ENCODE measurements at regions not wholly inside any gene's neighbourhood (a gene's known extent, or its start where the extent isn't known, plus 50 kb on each side); places are given as distances from the start of the nearest gene placed in this dataset.
A peak's percentile ranks its signal among the peaks of the same experiment; 100 is the strongest.

DNA sequence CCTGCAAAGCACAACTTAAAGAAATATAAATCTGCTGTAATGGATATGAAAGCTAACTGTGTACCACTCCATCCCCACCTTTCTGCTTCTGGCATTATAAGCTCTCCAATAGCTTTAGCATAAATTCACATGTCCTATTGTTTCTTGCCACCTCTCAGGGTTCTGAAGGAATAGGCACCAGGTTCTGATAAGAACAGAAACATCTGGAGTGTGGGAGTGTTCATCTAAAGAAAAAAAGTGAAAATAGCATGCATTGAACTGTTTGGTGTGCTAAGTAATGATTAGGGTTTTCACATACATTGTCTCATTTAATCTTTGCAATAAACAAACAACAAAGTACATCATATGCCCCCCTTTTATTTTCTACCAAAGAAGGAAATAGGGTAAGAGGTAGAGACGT lies 72.3 kb downstream of the FAM76B start:
- no peak for DNase-seq (ENCODE audit: low spot score)

GRCh38 chr11:95716266-95716665 lies 73.3 kb downstream of the FAM76B start:
- DNase-seq (ENCODE audit: low spot score): no peak

GRCh38 chr11:95715777-95716241 lies 73.8 kb downstream of the FAM76B start:
- peak; percentile 57 for DNase-seq (ENCODE audit: low spot score)

DNA sequence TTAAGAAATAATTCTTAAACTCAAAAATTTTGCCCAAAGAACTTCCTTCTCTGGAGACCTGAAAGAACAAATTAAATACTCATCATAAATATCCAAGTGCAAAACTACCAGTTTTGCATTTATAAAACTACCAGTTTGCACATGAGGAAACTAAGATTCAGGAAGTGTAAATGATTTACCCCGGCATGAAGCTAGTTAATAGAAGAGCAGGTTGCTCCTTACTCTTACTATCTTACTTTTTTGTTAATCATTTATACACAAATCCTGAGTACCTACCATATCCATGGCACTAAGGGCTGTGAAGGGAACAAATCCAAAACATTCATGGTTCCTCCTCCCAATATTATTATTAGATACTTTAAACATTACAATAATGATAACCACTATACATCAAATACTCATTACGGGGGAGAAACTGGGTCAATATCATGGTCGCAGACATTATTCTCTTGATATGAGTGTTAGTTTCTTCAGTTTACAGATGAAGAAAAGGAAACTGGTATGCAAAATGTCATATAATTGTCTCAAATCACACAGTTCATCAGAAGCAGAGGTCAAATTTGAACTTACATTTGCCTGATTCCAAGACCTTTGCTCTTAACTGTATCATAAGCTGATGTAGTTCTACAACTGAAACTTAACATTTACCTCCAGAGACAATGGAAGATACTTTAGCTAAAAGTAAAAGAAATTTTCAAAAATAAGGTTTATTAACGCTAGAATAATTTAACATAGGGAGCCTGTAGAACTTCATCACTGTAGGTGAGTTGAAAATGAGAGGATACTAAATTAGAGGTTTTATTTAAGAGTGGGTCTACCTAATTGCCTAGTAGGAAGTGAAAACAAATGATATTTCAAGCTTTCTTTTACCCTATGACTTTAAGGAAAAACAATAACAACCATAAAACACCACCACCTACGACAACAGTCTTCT lies 74.5 kb downstream of the FAM76B start:
- no peak for DNase-seq (ENCODE audit: low spot score)

DNA sequence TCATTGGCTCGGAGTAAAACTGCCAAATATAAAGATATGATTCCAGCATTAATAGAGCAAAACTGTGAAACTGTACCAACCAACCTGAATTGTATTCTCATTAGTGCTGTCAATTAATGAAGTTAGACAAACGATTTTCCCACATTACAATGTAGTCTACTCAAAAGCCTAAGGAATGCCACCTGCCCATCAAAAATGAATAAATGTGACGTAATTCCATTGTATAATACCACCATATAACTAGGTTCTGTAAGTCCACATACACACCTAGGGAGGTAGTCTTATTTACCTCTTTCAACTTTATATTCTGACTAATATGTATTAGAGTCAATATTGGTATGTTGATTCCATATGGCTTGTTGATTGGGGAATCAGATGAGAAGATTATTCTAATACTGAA lies 76.2 kb downstream of the FAM76B start:
- no peak for DNase-seq (ENCODE audit: low spot score)

GRCh38 chr11:95711945-95712221 lies 77.7 kb downstream of the FAM76B start:
- peak; percentile 56 for DNase-seq (ENCODE audit: low spot score)

DNA sequence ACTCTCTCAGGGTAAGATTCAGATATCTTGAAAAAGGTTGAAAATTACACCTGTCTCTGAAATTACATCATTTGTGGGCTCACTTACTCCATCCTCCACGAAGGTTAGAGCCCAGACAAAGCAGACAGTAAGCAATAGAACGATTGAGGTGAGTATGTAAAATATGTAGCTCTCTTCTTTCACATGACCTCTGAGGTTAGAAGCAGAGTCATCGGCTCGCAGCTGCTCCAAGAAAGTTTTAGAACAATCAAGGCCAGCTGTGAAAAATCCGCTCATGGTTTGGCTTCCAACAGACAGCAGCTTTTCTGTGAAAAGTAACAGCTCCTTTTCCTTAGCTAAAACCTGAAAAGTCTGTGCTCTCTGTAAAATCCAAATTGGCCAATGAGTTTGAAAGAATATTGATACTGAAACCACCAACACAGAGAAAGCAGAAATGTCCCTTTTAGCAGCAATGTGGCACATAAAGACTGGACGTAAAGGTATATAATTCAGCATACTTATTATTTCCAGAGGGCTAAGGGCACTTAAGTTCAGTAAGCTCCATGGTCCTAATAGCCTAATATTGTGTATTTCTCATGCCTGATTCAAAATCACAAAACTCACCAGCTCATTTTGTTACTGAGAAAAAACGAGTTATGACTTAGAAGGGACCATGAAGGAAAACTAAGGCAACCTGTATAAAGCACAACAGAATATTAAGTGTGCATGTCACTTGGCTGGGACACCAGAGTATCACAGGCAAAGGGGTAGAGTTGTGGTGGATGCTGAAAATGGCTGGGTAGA lies 78.2 kb downstream of the FAM76B start:
- peak; percentile 27 for DNase-seq (ENCODE audit: low spot score)

GRCh38 chr11:95708681-95709080 lies 80.9 kb downstream of the FAM76B start:
- no peak for DNase-seq (ENCODE audit: low spot score)

DNA sequence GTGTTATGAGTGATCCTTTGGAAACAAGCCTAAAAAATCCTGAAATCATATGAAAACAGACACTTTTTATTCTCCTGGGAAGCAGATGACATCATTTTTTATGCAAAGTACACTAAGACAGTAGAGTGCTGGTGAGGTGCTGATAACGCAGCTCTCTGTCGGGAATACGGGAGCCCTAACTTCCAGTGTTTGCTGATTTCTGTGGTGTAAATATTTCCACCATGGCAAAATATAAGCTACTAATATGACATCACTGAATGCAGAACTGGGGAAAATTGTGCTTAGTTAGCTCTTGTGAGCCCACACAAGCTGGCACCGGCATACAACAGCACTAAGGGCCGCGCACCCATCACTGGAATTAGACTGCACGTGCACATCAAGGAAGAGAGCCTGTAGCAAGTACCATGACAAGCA lies 82.6 kb downstream of the FAM76B start:
- no peak for DNase-seq (ENCODE audit: low spot score)

GRCh38 chr11:95705485-95706124 lies 84.0 kb downstream of the FAM76B start:
- DNase-seq (ENCODE audit: low spot score): peak; percentile 92

GRCh38 chr11:95704865-95705264 lies 84.7 kb downstream of the FAM76B start:
- no peak for DNase-seq (ENCODE audit: low spot score)

DNA sequence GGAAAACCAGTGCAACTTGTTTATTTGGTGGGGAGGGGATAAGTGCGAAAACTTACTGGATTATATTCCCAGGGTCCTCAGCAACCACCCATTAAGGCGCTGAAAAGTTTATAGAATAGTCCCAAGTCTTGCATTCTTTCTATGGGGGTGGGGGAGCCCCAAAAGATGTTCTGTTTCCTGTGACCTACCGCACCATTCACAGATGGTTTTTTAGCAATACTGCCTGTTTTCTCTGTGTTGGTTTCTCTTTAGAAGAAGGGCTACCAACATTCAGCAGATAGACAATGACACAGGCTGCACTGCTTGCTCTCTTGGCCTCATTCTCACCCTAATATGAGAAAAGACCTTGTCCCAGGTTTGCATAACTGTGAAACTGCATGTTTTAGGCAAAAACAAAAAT lies 86.5 kb downstream of the FAM76B start:
- DNase-seq (ENCODE audit: low spot score): no peak

DNA sequence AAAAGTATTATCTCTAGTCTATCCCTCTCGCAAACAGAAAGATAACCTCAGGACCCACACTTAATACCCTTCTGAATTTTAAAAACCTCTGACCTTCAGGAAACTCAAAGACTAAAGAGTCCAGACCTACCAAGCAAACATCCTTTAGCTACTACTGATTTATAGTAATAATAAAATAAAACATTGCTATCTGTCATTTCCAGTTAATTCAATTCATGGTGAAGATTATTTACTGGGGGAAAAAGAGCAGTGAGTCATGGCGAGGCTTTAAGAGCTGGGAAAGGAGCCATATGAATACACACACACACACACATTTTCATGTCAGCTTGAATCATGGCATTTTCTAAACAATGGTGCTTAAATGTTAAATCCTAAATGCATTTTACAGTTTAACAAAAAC lies 87.1 kb downstream of the FAM76B start:
- no peak for DNase-seq (ENCODE audit: low spot score)

GRCh38 chr11:95700471-95700817 lies 89.1 kb downstream of the FAM76B start:
- peak; percentile 33 for DNase-seq (ENCODE audit: low spot score)

GRCh38 chr11:95699631-95700470 lies 89.7 kb downstream of the FAM76B start:
- peak; percentile 33 for DNase-seq (ENCODE audit: low spot score)

DNA sequence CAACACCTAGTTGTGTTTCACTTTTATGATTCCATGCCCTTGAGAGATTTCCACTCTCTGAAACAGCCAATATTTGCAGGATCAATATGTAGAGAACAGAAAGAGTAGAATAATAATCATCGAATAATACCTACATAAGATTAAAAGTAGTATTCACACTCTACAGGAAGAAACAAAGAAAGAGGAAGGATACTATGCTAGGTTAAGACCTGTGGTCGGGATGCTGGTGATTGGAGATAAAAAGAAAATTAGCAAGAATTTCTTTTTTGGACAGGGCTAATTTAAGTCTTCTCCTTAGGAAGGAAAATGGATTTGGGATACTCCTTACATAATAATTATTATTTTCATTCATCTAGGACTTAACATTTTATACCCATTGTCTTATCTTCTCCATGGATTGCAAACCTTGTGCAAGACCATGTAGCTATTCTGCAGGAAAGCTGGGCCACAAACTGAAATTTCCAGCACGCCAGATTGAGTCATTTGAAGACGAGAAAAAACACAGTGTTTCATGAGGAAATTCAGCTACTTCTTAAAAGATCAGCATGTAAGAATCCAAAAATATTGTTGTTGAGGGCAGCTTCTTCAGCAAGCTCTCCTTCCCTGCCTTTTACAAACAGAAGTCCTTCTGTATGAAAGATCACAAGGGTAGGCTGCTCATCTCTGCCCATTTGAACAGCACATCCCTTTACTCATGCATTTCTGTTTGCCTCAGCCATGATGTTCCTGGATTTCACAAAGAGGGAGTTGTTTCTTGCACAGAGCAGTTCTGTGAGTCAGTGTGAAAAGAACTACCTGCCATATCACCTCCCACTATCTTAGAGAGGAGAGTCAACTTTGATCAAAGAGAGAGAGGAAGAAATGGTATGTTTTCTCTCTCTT lies 90.7 kb downstream of the FAM76B start:
- peak; percentile 53 for DNase-seq (ENCODE audit: low spot score)

GRCh38 chr11:95697614-95698408 lies 91.8 kb downstream of the FAM76B start:
- no peak for DNase-seq (ENCODE audit: low spot score)

- DNase-seq (ENCODE audit: low spot score): no peak
These were observed 94.4 kb downstream of the FAM76B start for GRCh38 chr11:95695181-95695580.

DNA sequence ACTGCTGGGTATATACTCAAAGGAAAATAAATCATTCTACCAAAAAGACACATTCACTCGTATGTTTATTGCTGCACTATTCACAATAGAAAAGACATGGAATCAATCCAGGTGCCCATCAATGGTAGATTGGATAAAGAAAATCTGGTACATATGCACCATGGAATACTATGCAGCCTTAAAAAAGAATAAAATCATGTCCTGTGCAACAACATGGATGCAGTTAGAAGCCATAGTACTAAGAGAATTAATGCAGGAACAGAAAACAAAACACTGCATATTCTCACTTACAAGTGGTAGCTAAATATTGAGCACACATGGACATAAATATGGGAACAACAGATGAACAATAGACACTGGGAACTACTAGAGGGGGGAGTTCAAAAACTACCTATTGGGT lies 96.3 kb downstream of the FAM76B start:
- DNase-seq (ENCODE audit: low spot score): no peak

All from activated CD4-positive, alpha-beta T cell treated with anti-CD3 and anti-CD28 coated beads, Interleukin-2, Interleukin-4, amounts not matched to agents 100 ng/mL and 50 ng/mL, durations not matched to agents 16 hours and 8 hours (primary cell).